HG02798 (cell line): ENCODE measurements at regions not wholly inside any gene's neighbourhood (a gene's known extent, or its start where the extent isn't known, plus 50 kb on each side); places are given as distances from the start of the nearest gene placed in this dataset.

ENCODE experiments used
- ATAC-seq: cut with Tn5 transposase; IDR thresholded peaks from one replicate; pipeline ENCODE4 v1.9.1; 2021; ENCODE audit warnings: mild to moderate bottlenecking; ENCODE audit not compliant: unreplicated experiment, poor library complexity

DNA sequence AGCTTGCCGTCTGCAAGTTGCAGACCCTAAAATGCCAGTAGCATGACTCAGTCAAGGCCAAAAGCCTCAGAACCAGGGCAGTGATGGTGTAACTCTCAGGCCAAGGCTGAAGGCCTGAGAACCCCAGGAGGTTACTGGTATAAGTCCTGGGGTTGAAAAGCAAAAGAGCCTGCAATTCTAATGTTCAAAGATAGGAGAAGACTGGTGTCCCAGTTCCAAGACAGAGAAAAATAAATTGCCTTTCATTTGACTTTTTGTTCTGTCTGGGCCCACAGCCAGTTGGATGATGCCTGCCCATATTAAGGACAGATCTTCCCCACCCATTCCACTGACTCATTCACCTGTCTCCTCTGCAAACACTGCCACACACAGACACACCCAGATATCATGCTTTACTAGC is 673.2 kb downstream of the CDH18 start:
- ATAC-seq, result no peak

DNA sequence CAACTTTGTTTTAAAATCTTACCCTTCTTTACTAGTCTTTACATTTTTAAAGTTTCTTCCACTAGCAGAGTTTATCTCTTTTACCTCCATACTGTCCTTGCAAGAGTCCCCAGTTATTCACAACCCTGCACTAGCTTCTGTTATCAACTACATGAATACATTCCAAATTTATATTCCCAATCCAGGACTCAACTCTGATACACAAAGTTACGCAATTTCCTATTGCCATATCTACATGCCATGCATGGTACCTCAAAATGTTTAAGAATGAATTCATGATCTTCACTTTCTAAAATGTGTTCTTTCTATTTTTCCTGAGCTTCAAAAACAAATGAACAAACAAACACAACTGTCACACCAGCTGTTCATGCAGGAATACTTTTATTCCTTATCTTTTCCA is 668.7 kb downstream of the CDH18 start:
- no peak for ATAC-seq

DNA sequence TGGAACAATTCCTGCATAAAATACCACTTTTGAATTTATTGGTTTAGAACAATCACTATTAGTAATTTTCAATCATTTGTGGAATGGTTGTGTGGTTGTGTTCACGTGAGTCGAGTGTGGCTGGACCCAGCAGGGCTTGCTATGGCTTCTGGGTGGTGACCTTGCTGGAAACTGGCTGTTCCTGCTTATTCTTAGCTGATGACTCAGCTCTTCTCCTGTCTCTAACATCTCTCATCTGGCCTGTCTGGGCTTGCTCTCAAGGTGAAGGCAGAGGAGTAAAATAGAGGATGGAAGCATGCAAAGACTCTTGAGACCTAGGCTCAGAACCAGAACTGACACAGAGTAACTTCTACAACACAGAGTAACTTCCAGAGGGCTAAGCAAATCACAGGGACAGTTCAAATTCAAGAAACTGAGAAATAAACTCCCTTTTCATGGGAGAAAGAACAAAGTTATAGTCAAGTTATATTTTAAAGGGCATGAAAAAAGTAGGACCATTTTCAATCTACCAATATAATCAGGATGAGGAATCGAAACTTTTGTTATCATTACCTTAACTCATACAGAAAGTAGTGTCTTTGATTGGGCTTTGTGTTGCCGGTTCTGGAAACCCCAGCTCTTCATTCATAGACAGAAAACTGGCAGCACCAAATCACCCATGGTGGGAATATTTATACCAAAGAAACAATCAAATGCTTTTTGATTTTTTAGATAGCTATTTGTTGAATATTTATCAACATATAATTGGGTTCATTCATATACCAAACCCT is 665.1 kb downstream of the CDH18 start:
- ATAC-seq, result peak; percentile 66

DNA sequence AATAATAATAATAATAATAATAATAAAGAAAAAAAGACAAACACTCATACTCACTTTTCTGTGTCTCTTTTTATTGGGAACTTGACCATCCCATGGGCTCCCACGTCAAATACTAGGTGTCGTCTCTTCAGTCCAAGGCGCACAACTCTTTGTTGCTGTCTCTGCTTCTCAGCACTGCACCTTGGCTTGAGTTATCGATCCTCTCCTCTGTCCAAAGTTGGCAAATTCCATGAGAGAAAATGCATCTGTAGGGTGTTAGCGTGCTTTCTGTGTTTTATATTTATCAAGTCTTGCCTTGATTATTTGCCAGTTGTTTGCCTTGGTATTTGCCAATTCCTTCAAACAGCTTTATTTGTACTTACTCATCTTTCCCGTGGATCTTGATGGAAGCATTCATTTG is 653.7 kb downstream of the CDH18 start:
- ATAC-seq, result no peak

DNA sequence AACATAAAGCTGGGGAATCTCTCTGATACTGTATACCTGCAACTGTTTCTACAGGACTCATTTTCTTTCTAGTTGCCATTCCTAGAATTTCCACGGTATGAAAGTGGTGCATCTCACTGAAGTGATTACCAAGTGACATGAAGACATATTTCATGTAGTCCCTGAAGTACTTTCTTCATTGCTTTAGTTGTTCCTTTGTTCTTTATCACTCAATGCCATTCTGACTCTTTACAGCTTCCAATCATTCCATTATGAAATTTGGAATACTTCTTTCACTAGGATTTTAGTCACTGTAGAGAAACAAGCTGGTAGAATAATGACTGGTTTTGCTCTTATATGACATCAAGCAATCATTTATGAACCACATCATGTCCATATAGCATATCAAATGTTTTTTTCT is 645.1 kb downstream of the CDH18 start:
- no peak for ATAC-seq

GRCh38 chr5:19352120-19352519 is 635.9 kb downstream of the CDH18 start:
- no peak for ATAC-seq

GRCh38 chr5:19369048-19369447 is 619.0 kb downstream of the CDH18 start:
- ATAC-seq, result no peak

DNA sequence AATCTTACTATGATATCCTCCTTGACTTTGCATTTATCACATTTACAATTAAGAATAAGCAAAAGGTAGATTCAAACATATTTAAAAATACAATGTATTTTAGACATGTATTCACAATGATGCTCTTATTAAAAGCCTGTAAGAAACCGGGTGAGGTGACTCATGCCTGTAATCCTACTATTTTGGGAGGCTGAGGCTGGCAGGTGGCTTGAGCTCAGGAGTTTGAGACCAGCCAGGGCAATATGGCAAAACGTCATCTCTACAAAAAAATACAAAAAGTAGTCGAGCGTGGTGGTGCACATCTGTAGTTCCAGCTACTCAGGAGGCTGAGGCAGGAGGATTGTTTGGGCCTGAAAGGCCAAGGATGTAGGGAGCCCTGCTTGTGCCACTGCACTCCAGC is 618.4 kb downstream of the CDH18 start:
- ATAC-seq, result no peak

GRCh38 chr5:19370655-19371386 is 617.2 kb downstream of the CDH18 start:
- ATAC-seq, result no peak

- no peak for ATAC-seq
These were observed 599.6 kb downstream of the CDH18 start for GRCh38 chr5:19388391-19388790.

GRCh38 chr5:19401032-19401431 is 587.0 kb downstream of the CDH18 start:
- ATAC-seq, result no peak

DNA sequence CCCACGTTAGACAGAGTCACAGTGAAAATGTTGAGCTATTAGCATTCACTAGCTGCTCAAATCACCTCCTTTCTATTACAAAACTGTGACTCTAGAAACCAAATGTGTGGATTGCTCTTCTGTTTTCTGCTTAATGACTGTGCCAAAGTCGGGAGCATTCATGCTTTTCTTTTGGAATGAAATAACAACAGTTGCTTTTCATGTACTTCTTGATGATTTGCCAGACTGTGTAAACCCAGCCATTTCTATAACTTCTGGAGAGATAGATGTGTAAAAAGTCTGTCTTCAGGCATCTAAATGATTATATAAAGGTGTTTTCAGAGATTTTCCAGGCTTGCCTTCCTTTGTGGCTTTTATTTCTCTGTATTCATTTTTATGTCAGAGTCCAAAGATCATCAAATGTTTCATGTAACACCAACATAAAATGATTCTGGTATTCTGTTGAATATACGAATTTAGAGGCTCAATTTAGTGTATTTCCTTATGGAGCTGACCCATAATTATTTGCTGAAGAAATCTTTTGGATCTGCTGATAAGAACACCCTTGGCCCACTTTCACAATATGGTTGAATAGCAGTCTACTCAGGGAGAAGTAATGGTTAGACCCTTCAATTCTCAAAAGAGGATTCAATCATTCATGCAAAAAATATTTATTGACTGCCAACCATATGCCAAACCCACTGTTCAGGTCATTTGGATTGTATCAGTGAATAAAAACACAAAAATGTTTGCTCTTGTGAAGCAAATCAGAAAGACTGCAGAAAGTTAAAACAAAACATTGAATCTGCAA is 581.2 kb downstream of the CDH18 start:
- no peak for ATAC-seq

GRCh38 chr5:19408149-19408548 is 579.9 kb downstream of the CDH18 start:
- no peak for ATAC-seq

DNA sequence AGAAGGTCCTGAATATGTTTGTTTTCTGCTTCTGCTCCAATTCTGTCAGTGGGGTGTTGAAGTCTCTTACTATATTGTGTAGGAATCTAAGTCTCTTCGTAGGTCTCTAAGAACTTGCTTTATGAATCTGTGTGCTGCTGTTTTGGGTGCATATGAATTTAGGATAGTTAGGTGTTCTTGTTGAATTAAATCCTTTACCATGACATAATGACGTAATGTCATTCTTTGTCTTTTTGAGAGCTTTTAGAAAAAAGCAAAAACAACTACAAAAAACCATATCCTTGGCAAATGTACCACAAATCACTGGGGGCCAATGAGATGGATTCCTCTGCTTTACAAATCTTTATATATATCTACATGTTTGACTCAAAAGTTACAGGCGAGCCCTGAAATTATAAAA is 576.1 kb downstream of the CDH18 start:
- no peak for ATAC-seq
